Nephron (organoid): ENCODE measurements at regions not wholly inside any gene's neighbourhood (a gene's known extent, or its start where the extent isn't known, plus 50 kb on each side); places are given as distances from the start of the nearest gene placed in this dataset.
"Not testable (repeated sequence)": the region's sequence is repeated elsewhere in the genome, so short reads cannot be mapped to it uniquely, and the experiment has no call there.

ENCODE experiments used
- H3K27ac Mint-ChIP-seq, 3 experiments: 2 replicates each; pipeline ENCODE4 v1.8.0; 2020; ENCODE audit warnings: mixed read lengths in 3 of 3, mild to moderate bottlenecking in 2 of 3, moderate library complexity in 1 of 3
- H3K27me3 Mint-ChIP-seq: 2 replicates; pipeline ENCODE4 v1.8.0; 2021; ENCODE audit warnings: low read depth, mild to moderate bottlenecking, moderate library complexity, mixed read lengths
- H3K36me3 Mint-ChIP-seq: 2 replicates; pipeline ENCODE4 v1.8.0; 2020; ENCODE audit warnings: low read depth, mixed read lengths
- H3K4me1 Mint-ChIP-seq: 2 replicates; pipeline ENCODE4 v1.8.0; 2020; ENCODE audit warnings: mixed read lengths
- H3K4me3 Mint-ChIP-seq, 3 experiments: 2 replicates each; pipeline ENCODE4 v1.8.0; 2020; ENCODE audit warnings: mild to moderate bottlenecking in 3 of 3, mixed read lengths in 3 of 3, moderate library complexity in 2 of 3
- H3K9me3 Mint-ChIP-seq: 2 replicates; pipeline ENCODE4 v1.8.0; 2020; ENCODE audit warnings: mixed read lengths
- CTCF ChIP-seq, 3 experiments: fragments of 200-600 bp; sonication (generic); IDR thresholded peaks; one replicate each; pipeline ENCODE4 v1.5.0; 2021; ENCODE audit warnings: antibody characterized with exemption in 3 of 3; ENCODE audit not compliant: unreplicated experiment in 3 of 3

- Mint-ChIP-seq H3K27ac (peak overlapping the region; percentile 16 to 85 (median 52)), H3K36me3 (peaks cover 3% of the 10 kb centered on the region), H3K4me1 (peaks cover 39% of the 10 kb centered on the region), H3K4me3 (no peak overlapping the region), H3K27me3 (no peaks in the 10 kb centered on the region), H3K9me3 (peaks cover 12% of the 10 kb centered on the region)
- no peak for TF ChIP-seq CTCF (IDR thresholded peaks at IDR 0.05; ENCODE audit: unreplicated experiment in 3 of 3)
Measured at GRCh38 chr2:186347472-186347871, 138.6 kb upstream of the ZC3H15 start.

DNA sequence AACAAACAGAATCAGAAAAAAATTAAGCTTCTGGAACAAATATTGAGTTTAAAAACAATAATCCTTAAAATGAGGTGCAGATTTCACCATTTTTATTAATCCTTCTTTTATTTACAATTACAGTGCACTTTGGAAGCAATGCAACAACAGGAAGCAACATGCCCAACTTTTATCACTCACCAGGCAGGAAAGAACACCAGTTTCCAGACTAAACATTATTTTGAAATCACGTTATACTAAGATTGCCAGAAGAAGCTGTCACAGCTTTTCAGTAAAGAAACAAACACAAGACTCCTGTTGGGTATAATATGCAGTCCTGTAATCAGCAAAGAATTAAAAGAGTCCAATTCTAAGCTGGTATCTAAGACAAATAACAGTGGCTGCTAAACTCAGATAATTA lies 137.9 kb upstream of the ZC3H15 start:
- H3K4me1 Mint-ChIP-seq, result peaks cover 39% of the 10 kb centered on the region

DNA sequence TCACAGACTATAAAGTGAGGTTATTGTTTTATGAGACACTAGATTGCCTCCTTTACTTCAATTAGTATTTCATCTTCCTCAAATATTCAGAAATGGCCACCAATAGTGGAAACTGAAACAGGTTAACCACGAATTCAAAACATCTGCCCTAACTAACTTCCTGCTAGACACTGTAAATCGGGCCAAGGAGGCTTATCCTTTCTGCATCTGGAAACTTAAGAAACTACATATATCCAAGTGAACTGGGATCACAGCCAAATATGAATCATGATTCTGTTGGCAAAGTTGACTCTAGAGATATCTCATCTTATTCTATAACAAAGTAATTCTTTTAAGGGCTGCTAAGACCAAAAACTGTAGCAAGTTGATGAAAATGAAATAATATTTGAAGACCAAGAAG lies 136.6 kb upstream of the ZC3H15 start:
- Mint-ChIP-seq H3K27me3 (no peaks in the 10 kb centered on the region), H3K9me3 (peaks cover 24% of the 10 kb centered on the region), H3K27ac (peak overlapping the region; percentile 83 to 93 (median 84)), H3K4me3 (peak overlapping the region in 2 of 3 experiments; percentile 20 to 29), H3K4me1 (peaks cover 39% of the 10 kb centered on the region), H3K36me3 (peaks cover 13% of the 10 kb centered on the region)
- TF ChIP-seq CTCF (IDR thresholded peaks at IDR 0.05; ENCODE audit: unreplicated experiment in 3 of 3), result no peak

More for the DNA sequence above, 137.9 kb upstream of the ZC3H15 start:
- Mint-ChIP-seq H3K9me3 (peaks cover 18% of the 10 kb centered on the region), H3K27me3 (no peaks in the 10 kb centered on the region), H3K4me3 (no peak overlapping the region), H3K36me3 (peaks cover 7% of the 10 kb centered on the region), H3K27ac (peak overlapping the region in 2 of 3 experiments; percentile 48 to 93)
- TF ChIP-seq CTCF (IDR thresholded peaks at IDR 0.05; ENCODE audit: unreplicated experiment in 3 of 3), result no peak

DNA sequence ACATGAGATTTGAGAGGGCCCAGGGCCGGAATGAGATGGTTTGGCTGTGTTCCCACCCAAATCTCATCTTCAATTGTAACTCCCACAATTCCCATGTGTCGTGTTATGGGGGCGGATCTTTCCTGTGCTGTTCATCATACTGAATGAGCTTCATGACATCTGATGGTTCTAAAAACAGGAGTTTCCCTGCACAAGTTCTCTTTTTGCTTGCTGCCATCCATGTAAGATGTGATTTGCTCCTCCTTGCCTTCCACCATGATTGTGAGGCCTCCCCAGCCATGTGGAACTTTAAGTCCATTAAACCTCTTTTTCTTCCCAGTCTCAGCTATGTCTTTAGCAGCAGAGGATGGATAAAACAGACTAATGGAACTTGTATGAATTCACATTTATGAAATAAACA lies 131.9 kb upstream of the ZC3H15 start:
- not testable (repeated sequence) for H3K27me3 Mint-ChIP-seq, H3K4me1 Mint-ChIP-seq, H3K4me3 Mint-ChIP-seq, H3K27ac Mint-ChIP-seq
- Mint-ChIP-seq H3K36me3 (peaks cover 13% of the 10 kb centered on the region), H3K9me3 (peaks cover 24% of the 10 kb centered on the region)

- no peak for TF ChIP-seq CTCF (IDR thresholded peaks at IDR 0.05; ENCODE audit: unreplicated experiment in 3 of 3)
- Mint-ChIP-seq H3K4me1 (peaks cover 16% of the 10 kb centered on the region), H3K27ac (no peak overlapping the region), H3K27me3 (no peaks in the 10 kb centered on the region), H3K9me3 (peaks cover 3% of the 10 kb centered on the region), H3K36me3 (no peaks in the 10 kb centered on the region), H3K4me3 (no peak overlapping the region)
Measured at GRCh38 chr2:186365406-186365805, 120.7 kb upstream of the ZC3H15 start.

GRCh38 chr2:186379052-186379451 lies 107.0 kb upstream of the ZC3H15 start:
- Mint-ChIP-seq H3K27me3 (no peaks in the 10 kb centered on the region), H3K9me3 (peaks cover 10% of the 10 kb centered on the region), H3K4me3 (no peak overlapping the region), H3K4me1 (no peaks in the 10 kb centered on the region), H3K27ac (no peak overlapping the region), H3K36me3 (peaks cover 6% of the 10 kb centered on the region)
- TF ChIP-seq CTCF (IDR thresholded peaks at IDR 0.05; ENCODE audit: unreplicated experiment in 3 of 3), result no peak
